ENCODE measurements at regions not wholly inside any gene's neighbourhood (a gene's known extent, or its start where the extent isn't known, plus 50 kb on each side); places are given as distances from the start of the nearest gene placed in this dataset.

GRCh38 chr2:63790906-63791305 lies 50.8 kb upstream of the UGP2 start:
- TF ChIP-seq CTCF (IDR thresholded peaks at IDR 0.05): no peak
- no peak for TF ChIP-seq POLR2A (IDR thresholded peaks at IDR 0.05)

Data from Peyer's patch (tissue), 4 donors.